Adrenal gland (tissue), 5 donors: ENCODE measurements at regions not wholly inside any gene's neighbourhood (a gene's known extent, or its start where the extent isn't known, plus 50 kb on each side); places are given as distances from the start of the nearest gene placed in this dataset.

Experiments used
- POLR2A ChIP-seq, 2 donors: fragments of 450-650 bp; IDR thresholded peaks; one replicate each; pipeline ENCODE4 v1.6.1; 2017; ENCODE audit warnings: antibody characterized with exemption in 2 of 2, mild to moderate bottlenecking in 2 of 2, moderate library complexity in 1 of 2
- TF ChIP-seq, protein P1 (sequence below), 6 experiments: fragments of 450-650 bp in 4 of 6; fragments of 200-600 bp in 2 of 6; sonication (generic) in 1 of 6; IDR thresholded peaks; 1 replicate in 5 of 6; 2 replicates in 1 of 6; pipeline versions ENCODE4 v1.5.1 to v1.8.0; 2016 to 2021; ENCODE audit warnings: antibody characterized with exemption in 6 of 6, mild to moderate bottlenecking in 2 of 6, moderate library complexity in 1 of 6
- donor health status: DM: no; HTN: no; CAD: no.

DNA sequence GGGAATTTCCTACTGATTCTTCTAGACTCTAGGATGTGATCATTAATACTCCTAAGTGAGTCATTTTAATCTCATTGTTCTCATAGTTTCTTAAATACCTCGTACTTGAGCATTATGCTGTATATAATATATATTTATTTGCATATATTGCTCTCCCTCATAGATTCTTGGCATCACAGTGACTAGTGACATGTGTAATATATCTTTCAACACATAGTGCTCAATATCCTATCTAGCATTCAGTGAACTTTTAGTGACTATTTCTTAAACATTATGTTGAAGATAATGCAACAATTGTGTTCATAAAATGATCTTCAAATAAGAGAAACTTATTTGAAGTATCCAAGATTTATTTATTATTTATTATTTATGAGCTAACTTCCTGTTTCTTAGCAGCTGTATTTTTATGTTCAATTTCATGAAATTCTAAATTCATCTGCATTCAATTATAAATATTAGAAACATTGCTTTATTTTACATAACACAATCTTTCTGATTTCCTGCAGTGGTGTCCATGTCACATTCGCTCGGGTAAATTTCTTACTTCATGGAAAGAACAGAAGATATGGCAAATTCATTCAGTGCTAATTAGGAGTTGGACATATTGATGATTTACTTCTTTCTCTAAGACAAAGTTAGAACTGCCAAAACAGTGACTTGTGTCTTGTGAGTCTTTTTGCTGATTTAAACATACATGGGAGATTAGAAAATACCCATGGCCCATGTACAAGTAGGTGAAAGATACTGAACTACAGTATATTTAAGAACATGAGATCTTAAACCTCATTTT, 1095.5 kb upstream of the IGFBP7 start:
- TF ChIP-seq POLR2A (IDR thresholded peaks at IDR 0.05), result no peak
- TF ChIP-seq, protein P1, sequence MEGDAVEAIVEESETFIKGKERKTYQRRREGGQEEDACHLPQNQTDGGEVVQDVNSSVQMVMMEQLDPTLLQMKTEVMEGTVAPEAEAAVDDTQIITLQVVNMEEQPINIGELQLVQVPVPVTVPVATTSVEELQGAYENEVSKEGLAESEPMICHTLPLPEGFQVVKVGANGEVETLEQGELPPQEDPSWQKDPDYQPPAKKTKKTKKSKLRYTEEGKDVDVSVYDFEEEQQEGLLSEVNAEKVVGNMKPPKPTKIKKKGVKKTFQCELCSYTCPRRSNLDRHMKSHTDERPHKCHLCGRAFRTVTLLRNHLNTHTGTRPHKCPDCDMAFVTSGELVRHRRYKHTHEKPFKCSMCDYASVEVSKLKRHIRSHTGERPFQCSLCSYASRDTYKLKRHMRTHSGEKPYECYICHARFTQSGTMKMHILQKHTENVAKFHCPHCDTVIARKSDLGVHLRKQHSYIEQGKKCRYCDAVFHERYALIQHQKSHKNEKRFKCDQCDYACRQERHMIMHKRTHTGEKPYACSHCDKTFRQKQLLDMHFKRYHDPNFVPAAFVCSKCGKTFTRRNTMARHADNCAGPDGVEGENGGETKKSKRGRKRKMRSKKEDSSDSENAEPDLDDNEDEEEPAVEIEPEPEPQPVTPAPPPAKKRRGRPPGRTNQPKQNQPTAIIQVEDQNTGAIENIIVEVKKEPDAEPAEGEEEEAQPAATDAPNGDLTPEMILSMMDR (IDR thresholded peaks at IDR 0.05), result no peak
